ENCODE measurements at regions not wholly inside any gene's neighbourhood (a gene's known extent, or its start where the extent isn't known, plus 50 kb on each side); places are given as distances from the start of the nearest gene placed in this dataset.

DNA sequence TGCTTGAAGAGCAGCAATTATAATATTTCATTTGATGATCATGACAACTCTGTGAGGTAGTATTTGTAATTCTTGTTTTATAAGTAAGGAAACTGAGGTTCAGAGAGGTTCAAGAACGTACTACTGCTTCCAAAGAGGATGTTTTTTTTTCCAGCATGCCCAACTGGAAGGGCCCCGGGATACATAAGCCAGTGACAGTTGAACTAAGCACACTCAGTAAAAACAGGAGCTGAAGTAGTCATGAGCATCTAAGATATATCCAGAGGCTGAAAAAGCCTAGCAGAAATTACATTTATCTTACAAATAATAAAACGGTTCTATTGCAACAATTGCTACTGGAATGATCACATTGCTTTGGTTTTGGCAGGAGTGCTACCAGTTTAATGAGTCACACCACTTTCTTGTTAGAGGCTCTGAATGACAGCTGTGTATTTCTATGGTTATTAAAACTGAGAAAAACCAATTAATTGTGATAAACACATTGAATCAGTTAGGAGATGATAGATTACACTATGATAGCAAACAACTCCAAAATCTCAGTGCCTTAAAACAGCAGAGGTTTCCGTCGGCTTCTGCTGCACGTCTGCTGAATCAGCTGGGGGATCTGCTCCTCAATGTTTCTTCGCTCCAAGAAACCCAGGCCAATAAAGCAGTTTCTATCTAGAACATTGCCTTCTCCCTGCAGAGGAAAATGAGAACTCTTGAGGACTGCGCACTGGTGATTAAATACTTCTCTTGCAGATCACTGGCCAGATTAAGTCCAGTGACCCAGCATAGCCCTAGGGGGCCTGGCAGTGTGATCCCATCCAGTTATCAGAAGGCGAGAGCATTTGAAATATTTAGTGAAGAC is 522.7 kb downstream of the PLPP3 start:
- H3K36me3 ChIP-seq = no peaks in the 10 kb centered on the region
- no peak overlapping the region for H3K4me3 ChIP-seq
- 82% methylated on average over 9 of the region's 9 CpGs for WGBS
- peaks cover 0 to 27% (median 18%) of the 10 kb centered on the region in 4 donors for H3K4me1 ChIP-seq
- H3K9me3 ChIP-seq = no peaks in the 10 kb centered on the region
- H3K27me3 ChIP-seq = no peaks in the 10 kb centered on the region
- no peak overlapping the region for H3K27ac ChIP-seq (replicated peaks in 1 of 4)
- TF ChIP-seq POLR2A (IDR thresholded peaks at IDR 0.05; ENCODE audit: low read depth) (no peak), EP300 (IDR thresholded peaks at IDR 0.05) (no peak), POLR2AphosphoS5 (IDR thresholded peaks at IDR 0.05) (no peak), CTCF (IDR thresholded peaks at IDR 0.05) (no peak)
- no peak for DNase-seq (ENCODE audit: extremely low spot score)
- intact Hi-C loops (cut with DNase I) = no loop called here

- no peaks in the 10 kb centered on the region for H3K27me3 ChIP-seq
- TF ChIP-seq POLR2A (IDR thresholded peaks at IDR 0.05; ENCODE audit: low read depth) = no peak
- no peak for TF ChIP-seq POLR2AphosphoS5 (IDR thresholded peaks at IDR 0.05)
- TF ChIP-seq CTCF (IDR thresholded peaks at IDR 0.05) = no peak
- TF ChIP-seq EP300 (IDR thresholded peaks at IDR 0.05) = no peak
- intact Hi-C loops (cut with DNase I) = no loop called here
These were observed 524.4 kb downstream of the PLPP3 start for GRCh38 chr1:56054959-56055358.

DNA sequence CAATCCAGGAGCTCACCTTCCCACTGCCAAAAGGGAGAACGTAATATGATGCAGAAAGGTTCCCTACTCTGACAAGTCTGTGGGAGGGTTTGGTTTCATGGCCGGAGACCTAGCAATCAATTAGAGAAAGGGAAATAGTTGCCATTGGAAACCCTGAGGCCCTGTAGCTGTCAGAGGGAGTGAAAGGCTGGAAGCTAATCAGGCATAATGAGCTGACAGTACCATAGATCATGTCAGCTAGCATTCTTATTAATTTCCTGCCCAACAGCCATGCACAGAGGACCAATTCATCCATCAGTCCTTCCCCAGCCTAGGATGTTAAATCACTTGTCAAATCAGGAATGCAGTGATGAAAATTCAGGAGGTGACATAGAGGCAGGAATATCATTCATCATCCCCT is 527.3 kb downstream of the PLPP3 start:
- H3K4me1 ChIP-seq = peaks cover 0 to 15% (median 11%) of the 10 kb centered on the region in 4 donors
- no peak overlapping the region for H3K27ac ChIP-seq (replicated peaks in 1 of 4)
- WGBS = 86% methylated on average over 2 of the region's 2 CpGs
- peaks cover 0 to 3% (median 0%) of the 10 kb centered on the region in 4 donors for H3K9me3 ChIP-seq
- no peak overlapping the region for H3K4me3 ChIP-seq
- no peak for DNase-seq (ENCODE audit: extremely low spot score)
- intact Hi-C loops (cut with DNase I) = no loop called here
- no peaks in the 10 kb centered on the region for H3K36me3 ChIP-seq
- H3K27me3 ChIP-seq = no peaks in the 10 kb centered on the region
- TF ChIP-seq CTCF (IDR thresholded peaks at IDR 0.05) (no peak), POLR2A (IDR thresholded peaks at IDR 0.05; ENCODE audit: low read depth) (no peak), EP300 (IDR thresholded peaks at IDR 0.05) (no peak), POLR2AphosphoS5 (IDR thresholded peaks at IDR 0.05) (no peak)

More at GRCh38 chr1:56054959-56055358, 524.4 kb downstream of the PLPP3 start:
- Histone ChIP-seq H3K4me3 (no peak overlapping the region), H3K27ac (replicated peaks in 1 of 4) (no peak overlapping the region), H3K36me3 (no peaks in the 10 kb centered on the region), H3K4me1 (peaks cover 0 to 27% (median 18%) of the 10 kb centered on the region in 4 donors), H3K9me3 (peaks cover 0 to 3% (median 0%) of the 10 kb centered on the region in 4 donors)
- no peak for DNase-seq (ENCODE audit: extremely low spot score)

GRCh38 chr1:56050911-56051310 is 528.5 kb downstream of the PLPP3 start:
- H3K4me1 ChIP-seq = peaks cover 0 to 5% (median 0%) of the 10 kb centered on the region in 4 donors
- 89% methylated on average over 2 of the region's 2 CpGs for WGBS
- H3K4me3 ChIP-seq = no peak overlapping the region
- H3K9me3 ChIP-seq = peaks cover 0 to 3% (median 0%) of the 10 kb centered on the region in 4 donors
- H3K27me3 ChIP-seq = no peaks in the 10 kb centered on the region
- TF ChIP-seq POLR2A (IDR thresholded peaks at IDR 0.05; ENCODE audit: low read depth) (no peak), CTCF (IDR thresholded peaks at IDR 0.05) (no peak), EP300 (IDR thresholded peaks at IDR 0.05) (no peak), POLR2AphosphoS5 (IDR thresholded peaks at IDR 0.05) (no peak)
- no peak for DNase-seq (ENCODE audit: extremely low spot score)
- H3K27ac ChIP-seq (replicated peaks in 1 of 4) = no peak overlapping the region
- H3K36me3 ChIP-seq = no peaks in the 10 kb centered on the region
- intact Hi-C loops (cut with DNase I) = no loop called here
